Ishikawa (cell line): ENCODE measurements at regions not wholly inside any gene's neighbourhood (a gene's known extent, or its start where the extent isn't known, plus 50 kb on each side); places are given as distances from the start of the nearest gene placed in this dataset.

Source experiments
- CREB1 ChIP-seq: IDR thresholded peaks from 2 replicates; pipeline ENCODE4 v1.6.1; 2012; ENCODE audit warnings: low read depth
- YY1 ChIP-seq: IDR thresholded peaks from 2 replicates; pipeline ENCODE4 v1.6.1; 2012; ENCODE audit warnings: low read depth
- TF ChIP-seq, protein P1 (sequence below): IDR thresholded peaks from 2 replicates; pipeline ENCODE4 v1.6.1; 2012; ENCODE audit warnings: low read depth, mild to moderate bottlenecking

DNA sequence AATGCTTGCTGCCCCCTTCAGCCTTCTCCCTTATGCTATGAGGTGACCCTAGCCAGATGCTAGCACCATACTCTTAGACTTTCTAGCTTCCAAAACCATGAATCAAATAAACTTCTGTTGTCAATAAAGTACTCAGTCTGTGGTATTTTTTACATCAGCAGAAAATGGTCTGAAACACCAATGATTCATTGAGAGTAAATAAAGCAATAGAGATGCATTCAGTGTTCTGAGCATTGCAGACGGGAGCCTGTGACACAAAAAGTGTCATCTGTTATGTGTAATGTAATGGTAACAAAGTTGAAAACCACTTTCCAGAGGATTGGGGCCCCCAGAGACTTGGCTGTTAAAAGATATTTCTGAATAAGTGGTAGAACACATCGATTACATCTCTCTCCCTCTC lies 758.0 kb upstream of the NRXN1 start:
- TF ChIP-seq CREB1 (no peak), YY1 (no peak)
- TF ChIP-seq, protein P1, sequence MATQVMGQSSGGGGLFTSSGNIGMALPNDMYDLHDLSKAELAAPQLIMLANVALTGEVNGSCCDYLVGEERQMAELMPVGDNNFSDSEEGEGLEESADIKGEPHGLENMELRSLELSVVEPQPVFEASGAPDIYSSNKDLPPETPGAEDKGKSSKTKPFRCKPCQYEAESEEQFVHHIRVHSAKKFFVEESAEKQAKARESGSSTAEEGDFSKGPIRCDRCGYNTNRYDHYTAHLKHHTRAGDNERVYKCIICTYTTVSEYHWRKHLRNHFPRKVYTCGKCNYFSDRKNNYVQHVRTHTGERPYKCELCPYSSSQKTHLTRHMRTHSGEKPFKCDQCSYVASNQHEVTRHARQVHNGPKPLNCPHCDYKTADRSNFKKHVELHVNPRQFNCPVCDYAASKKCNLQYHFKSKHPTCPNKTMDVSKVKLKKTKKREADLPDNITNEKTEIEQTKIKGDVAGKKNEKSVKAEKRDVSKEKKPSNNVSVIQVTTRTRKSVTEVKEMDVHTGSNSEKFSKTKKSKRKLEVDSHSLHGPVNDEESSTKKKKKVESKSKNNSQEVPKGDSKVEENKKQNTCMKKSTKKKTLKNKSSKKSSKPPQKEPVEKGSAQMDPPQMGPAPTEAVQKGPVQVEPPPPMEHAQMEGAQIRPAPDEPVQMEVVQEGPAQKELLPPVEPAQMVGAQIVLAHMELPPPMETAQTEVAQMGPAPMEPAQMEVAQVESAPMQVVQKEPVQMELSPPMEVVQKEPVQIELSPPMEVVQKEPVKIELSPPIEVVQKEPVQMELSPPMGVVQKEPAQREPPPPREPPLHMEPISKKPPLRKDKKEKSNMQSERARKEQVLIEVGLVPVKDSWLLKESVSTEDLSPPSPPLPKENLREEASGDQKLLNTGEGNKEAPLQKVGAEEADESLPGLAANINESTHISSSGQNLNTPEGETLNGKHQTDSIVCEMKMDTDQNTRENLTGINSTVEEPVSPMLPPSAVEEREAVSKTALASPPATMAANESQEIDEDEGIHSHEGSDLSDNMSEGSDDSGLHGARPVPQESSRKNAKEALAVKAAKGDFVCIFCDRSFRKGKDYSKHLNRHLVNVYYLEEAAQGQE, result no peak
